Activated T-helper 2 cell treated with anti-CD3 and anti-CD28 coated beads, Interferon-gamma antibody, Interleukin-2, Interleukin-4, amounts not matched to agents 10 μg/mL and 5 μg/mL and 100 μg/mL, durations not matched to agents 14 hours and 24 hours and 36 hours (primary cell): ENCODE measurements at regions not wholly inside any gene's neighbourhood (a gene's known extent, or its start where the extent isn't known, plus 50 kb on each side); places are given as distances from the start of the nearest gene placed in this dataset.

Experiments
- DNase-seq: peaks from one replicate; pipeline ENCODE4 v3.0.0; 2021; ENCODE audit warnings: low spot score
- H3K27ac Mint-ChIP-seq: one replicate; pipeline ENCODE4 v1.8.0; 2021; ENCODE audit warnings: mixed read lengths
- H3K27me3 Mint-ChIP-seq: one replicate; pipeline ENCODE4 v1.8.0; 2021; ENCODE audit warnings: low read depth, mixed read lengths
- H3K36me3 Mint-ChIP-seq: one replicate; pipeline ENCODE4 v1.8.0; 2021; ENCODE audit warnings: low read depth, mixed read lengths
- H3K4me1 Mint-ChIP-seq: one replicate; pipeline ENCODE4 v1.8.0; 2021; ENCODE audit warnings: low read depth, mixed read lengths
- H3K4me3 Mint-ChIP-seq: one replicate; pipeline ENCODE4 v1.8.0; 2021; ENCODE audit warnings: low read depth, mild to moderate bottlenecking, moderate library complexity, mixed read lengths
- H3K9me3 Mint-ChIP-seq: one replicate; pipeline ENCODE4 v1.8.0; 2021; ENCODE audit warnings: mixed read lengths
- intact Hi-C: fragments of 100-400 bp; cut with micrococcal nuclease; formaldehyde crosslinking; loops from one replicate; pipeline ENCODE4 v1.15.1; 2023

GRCh38 chr16:5459863-5460262, 362.3 kb upstream of the EEF2KMT start:
- DNase-seq, result no peak
- H3K27me3 Mint-ChIP-seq, result no peaks in the 10 kb centered on the region
- no peaks in the 10 kb centered on the region for H3K36me3 Mint-ChIP-seq
- no peaks in the 10 kb centered on the region for H3K4me1 Mint-ChIP-seq
- no peak overlapping the region for H3K27ac Mint-ChIP-seq
- H3K4me3 Mint-ChIP-seq, result no peak overlapping the region
- no peaks in the 10 kb centered on the region for H3K9me3 Mint-ChIP-seq
- intact Hi-C loops, result no loop called here

- Mint-ChIP-seq H3K27me3 (no peaks in the 10 kb centered on the region), H3K4me3 (no peak overlapping the region), H3K4me1 (no peaks in the 10 kb centered on the region), H3K36me3 (no peaks in the 10 kb centered on the region), H3K9me3 (no peaks in the 10 kb centered on the region), H3K27ac (no peak overlapping the region)
- intact Hi-C loops, result no loop called here
- DNase-seq, result no peak
These were observed 357.5 kb upstream of the EEF2KMT start for GRCh38 chr16:5455110-5455509.

GRCh38 chr16:5454349-5454748, 356.8 kb upstream of the EEF2KMT start:
- no peaks in the 10 kb centered on the region for H3K9me3 Mint-ChIP-seq
- DNase-seq, result no peak
- intact Hi-C loops, result no loop called here
- H3K27me3 Mint-ChIP-seq, result no peaks in the 10 kb centered on the region
- no peaks in the 10 kb centered on the region for H3K4me1 Mint-ChIP-seq
- no peak overlapping the region for H3K27ac Mint-ChIP-seq
- no peaks in the 10 kb centered on the region for H3K36me3 Mint-ChIP-seq
- no peak overlapping the region for H3K4me3 Mint-ChIP-seq

GRCh38 chr16:5451641-5452040, 354.0 kb upstream of the EEF2KMT start:
- H3K4me3 Mint-ChIP-seq, result no peak overlapping the region
- no peak overlapping the region for H3K27ac Mint-ChIP-seq
- no peaks in the 10 kb centered on the region for H3K4me1 Mint-ChIP-seq
- no peaks in the 10 kb centered on the region for H3K9me3 Mint-ChIP-seq
- DNase-seq, result no peak
- no peaks in the 10 kb centered on the region for H3K27me3 Mint-ChIP-seq
- no peaks in the 10 kb centered on the region for H3K36me3 Mint-ChIP-seq
- intact Hi-C loops, result no loop called here

GRCh38 chr16:5450409-5451104, 353.0 kb upstream of the EEF2KMT start:
- Mint-ChIP-seq H3K27me3 (no peaks in the 10 kb centered on the region), H3K36me3 (no peaks in the 10 kb centered on the region), H3K4me3 (no peak overlapping the region), H3K27ac (no peak overlapping the region), H3K4me1 (no peaks in the 10 kb centered on the region), H3K9me3 (no peaks in the 10 kb centered on the region)
- intact Hi-C loops, result no loop called here
- DNase-seq, result no peak

- intact Hi-C loops, result no loop called here
- H3K9me3 Mint-ChIP-seq, result no peaks in the 10 kb centered on the region
- H3K4me1 Mint-ChIP-seq, result no peaks in the 10 kb centered on the region
- H3K27ac Mint-ChIP-seq, result no peak overlapping the region
- H3K4me3 Mint-ChIP-seq, result no peak overlapping the region
- no peaks in the 10 kb centered on the region for H3K27me3 Mint-ChIP-seq
- no peak for DNase-seq
- H3K36me3 Mint-ChIP-seq, result no peaks in the 10 kb centered on the region
These were observed 352.3 kb upstream of the EEF2KMT start for GRCh38 chr16:5449901-5450300.

- Mint-ChIP-seq H3K27ac (no peak overlapping the region), H3K36me3 (no peaks in the 10 kb centered on the region), H3K4me1 (no peaks in the 10 kb centered on the region), H3K27me3 (no peaks in the 10 kb centered on the region), H3K4me3 (no peak overlapping the region), H3K9me3 (no peaks in the 10 kb centered on the region)
- intact Hi-C loops, result no loop called here
- DNase-seq, result no peak
These were observed 351.2 kb upstream of the EEF2KMT start for GRCh38 chr16:5448798-5449197.

GRCh38 chr16:5447734-5448133, 350.1 kb upstream of the EEF2KMT start:
- Mint-ChIP-seq H3K4me1 (no peaks in the 10 kb centered on the region), H3K9me3 (no peaks in the 10 kb centered on the region), H3K4me3 (no peak overlapping the region), H3K27ac (no peak overlapping the region), H3K27me3 (no peaks in the 10 kb centered on the region), H3K36me3 (no peaks in the 10 kb centered on the region)
- no peak for DNase-seq
- intact Hi-C loops, result no loop called here

- no peak overlapping the region for H3K4me3 Mint-ChIP-seq
- DNase-seq, result no peak
- intact Hi-C loops, result no loop called here
- peaks cover 3% of the 10 kb centered on the region for H3K9me3 Mint-ChIP-seq
- no peaks in the 10 kb centered on the region for H3K4me1 Mint-ChIP-seq
- H3K27ac Mint-ChIP-seq, result no peak overlapping the region
- H3K36me3 Mint-ChIP-seq, result no peaks in the 10 kb centered on the region
- no peaks in the 10 kb centered on the region for H3K27me3 Mint-ChIP-seq
These were observed 349.1 kb upstream of the EEF2KMT start for GRCh38 chr16:5446623-5447240.

- no peaks in the 10 kb centered on the region for H3K27me3 Mint-ChIP-seq
- H3K27ac Mint-ChIP-seq, result no peak overlapping the region
- no peak overlapping the region for H3K4me3 Mint-ChIP-seq
- peaks cover 18% of the 10 kb centered on the region for H3K9me3 Mint-ChIP-seq
- H3K4me1 Mint-ChIP-seq, result no peaks in the 10 kb centered on the region
- DNase-seq, result no peak
- H3K36me3 Mint-ChIP-seq, result no peaks in the 10 kb centered on the region
- intact Hi-C loops, result no loop called here
These were observed 346.6 kb upstream of the EEF2KMT start for GRCh38 chr16:5444189-5444588.

GRCh38 chr16:5442986-5443385, 345.4 kb upstream of the EEF2KMT start:
- DNase-seq, result no peak
- Mint-ChIP-seq H3K4me1 (no peaks in the 10 kb centered on the region), H3K27ac (no peak overlapping the region), H3K4me3 (no peak overlapping the region), H3K27me3 (no peaks in the 10 kb centered on the region), H3K9me3 (peaks cover 26% of the 10 kb centered on the region), H3K36me3 (no peaks in the 10 kb centered on the region)
- intact Hi-C loops, result no loop called here

- Mint-ChIP-seq H3K36me3 (no peaks in the 10 kb centered on the region), H3K4me3 (no peak overlapping the region)
These were observed 344.5 kb upstream of the EEF2KMT start for GRCh38 chr16:5442054-5442453.

GRCh38 chr16:5438591-5438990, 341.0 kb upstream of the EEF2KMT start:
- peaks cover 26% of the 10 kb centered on the region for H3K9me3 Mint-ChIP-seq
- H3K4me3 Mint-ChIP-seq, result no peak overlapping the region
- H3K27ac Mint-ChIP-seq, result no peak overlapping the region
- intact Hi-C loops, result no loop called here
- H3K4me1 Mint-ChIP-seq, result no peaks in the 10 kb centered on the region
- no peaks in the 10 kb centered on the region for H3K27me3 Mint-ChIP-seq
- no peaks in the 10 kb centered on the region for H3K36me3 Mint-ChIP-seq
- DNase-seq, result no peak

More at GRCh38 chr16:5442054-5442453, 344.5 kb upstream of the EEF2KMT start:
- H3K9me3 Mint-ChIP-seq, result peaks cover 26% of the 10 kb centered on the region
- no peak overlapping the region for H3K27ac Mint-ChIP-seq
- no peaks in the 10 kb centered on the region for H3K4me1 Mint-ChIP-seq
- DNase-seq, result no peak
- H3K27me3 Mint-ChIP-seq, result no peaks in the 10 kb centered on the region
- intact Hi-C loops, result no loop called here
